ENCODE measurements at regions not wholly inside any gene's neighbourhood (a gene's known extent, or its start where the extent isn't known, plus 50 kb on each side); places are given as distances from the start of the nearest gene placed in this dataset.

- intact Hi-C loops (cut with micrococcal nuclease), result loop anchor here (5.0 kb wide), 1 partner anchor 40 kb away; no protein-coding TSS in a partner anchor
- POLR2A ChIA-PET (ENCODE audit: unreplicated experiment), result no interaction called here
Measured at GRCh38 chr9:33676746-33677505, 118.4 kb upstream of the PRSS3 start.

More at GRCh38 chr9:33676746-33677505, 118.4 kb upstream of the PRSS3 start:
- Histone ChIP-seq H3K14ac (replicated peaks; ENCODE audit: low read depth, low read length) (no peak overlapping the region; the same call in 1 of the 2 replicates), H3K56ac (ENCODE audit: extremely low read depth, insufficient read depth, low read length) (no peak overlapping the region), H3K4me3 (ENCODE audit: insufficient read depth, low read depth, low read length) (peak overlapping the region; percentile 49), H3K27me3 (ENCODE audit: control insufficient read depth, insufficient read depth, low read length) (peaks cover 4% of the 10 kb centered on the region), H4K91ac (ENCODE audit: insufficient read depth, low read depth, low read length) (no peak overlapping the region), H3K9me1 (ENCODE audit: insufficient read depth, low read length) (no peaks in the 10 kb centered on the region), H3K9me3 (ENCODE audit: control insufficient read depth, insufficient read depth, low read length) (peaks cover 2% of the 10 kb centered on the region; the same call in 1 of the 2 replicates), H3K9ac (ENCODE audit: low read depth, low read length) (no peak overlapping the region), H3K4ac (ENCODE audit: low read depth, low read length) (no peak overlapping the region; the same call in 1 of the 2 replicates), H4K20me1 (ENCODE audit: insufficient read depth, low read length) (no peaks in the 10 kb centered on the region), H2BK5ac (ENCODE audit: low read depth, low read length, poor library complexity, severe bottlenecking) (peak overlapping the region; percentile 58), H2AK5ac (ENCODE audit: low read depth, low read length) (no peak overlapping the region), H3K27ac (ENCODE audit: insufficient read depth, low read length) (peak overlapping the region; percentile 30), H2BK15ac (ENCODE audit: low read depth, low read length) (no peak overlapping the region), H2BK120ac (ENCODE audit: low read depth, low read length) (0 out of 2 replicates have a peak overlapping the region, but pooled peaks have one; percentile 40), H3K23ac (ENCODE audit: low read depth, low read length) (no peak overlapping the region), H3K79me1 (ENCODE audit: low read depth in 1 of 2, low read length in 2 of 2) (no peaks in the 10 kb centered on the region), H3K4me2 (ENCODE audit: low read depth, low read length) (peak overlapping the region; percentile 43), H4K5ac (ENCODE audit: low read depth, low read length) (no peak overlapping the region), H3K36me3 (ENCODE audit: control insufficient read depth, insufficient read depth, low read length) (no peaks in the 10 kb centered on the region), H2BK20ac (ENCODE audit: low read depth, low read length) (no peak overlapping the region), H4K8ac (ENCODE audit: low read depth in 2 of 2, low read length in 2 of 2) (0 out of 4 replicates have a peak overlapping the region, but pooled peaks of 1 of the 2 experiments have one; percentile 17), H3K18ac (ENCODE audit: low read depth, low read length) (no peak overlapping the region), H2AFZ (replicated peaks; ENCODE audit: low read length, poor library complexity) (peak overlapping the region; percentile 82), H3K4me1 (ENCODE audit: control insufficient read depth, insufficient read depth, low read length) (no peaks in the 10 kb centered on the region), H2AK9ac (replicated peaks; ENCODE audit: low read depth, low read length, poor library complexity) (no peak overlapping the region)
- no TSS peak for BruUV-seq (replicated peaks)
- no peak for TF ChIP-seq MXI1 (IDR thresholded peaks at IDR 0.05; ENCODE audit: borderline replicate concordance, low read depth, low read length)
- TF ChIP-seq CEBPB (IDR thresholded peaks at IDR 0.05; ENCODE audit: low read depth, low read length), result no peak
- no peak for TF ChIP-seq USF2 (IDR thresholded peaks at IDR 0.05; ENCODE audit: low read depth, low read length)
- no peak for TF ChIP-seq FOS (IDR thresholded peaks at IDR 0.05; ENCODE audit: low read depth, low read length)
- no peak for TF ChIP-seq RAD21 (IDR thresholded peaks at IDR 0.05; ENCODE audit: low read length)
- TF ChIP-seq RFX5 (IDR thresholded peaks at IDR 0.05; ENCODE audit: low read depth, low read length), result no peak
- no peak for TF ChIP-seq SMC3 (IDR thresholded peaks at IDR 0.05; ENCODE audit: low read depth, low read length)
- no peak for TF ChIP-seq NFE2L2 (IDR thresholded peaks at IDR 0.05; ENCODE audit: low read depth, low read length)
- TF ChIP-seq MAFK (IDR thresholded peaks at IDR 0.05; ENCODE audit: low read depth, low read length), result no peak
- TF ChIP-seq POLR2A (IDR thresholded peaks at IDR 0.05; ENCODE audit: low read depth, low read length), result no peak
- TF ChIP-seq CTCF (conservative IDR thresholded peaks at IDR 0.05; ENCODE audit: low read depth, low read length), result no peak
- DNase-seq, result peak; percentile 13
- CTCF ChIA-PET, result interaction anchor here (1.7 kb wide), 1 partner anchor 53 kb away, joined by 6 read pairs; no protein-coding TSS in a partner anchor
- in situ Hi-C loops (cut with MboI; ENCODE audit: low sequenced_read_pairs) (no loop called here), dilution Hi-C loops (cut with HindIII; ENCODE audit: low sequenced_read_pairs, unreplicated experiment) (no loop called here)
- 1% methylated on average over 13 of the region's 78 CpGs; no CpG with 5 or more reads in 1 of the 2 experiments for WGBS, 2 experiments (ENCODE audit: extremely low coverage in 2 of 2, insufficient read length in 1 of 2)
- peak; percentile 87 for ATAC-seq (ENCODE audit: low read depth)

Measured in IMR-90 (cell line).